ENCODE measurements at regions not wholly inside any gene's neighbourhood (a gene's known extent, or its start where the extent isn't known, plus 50 kb on each side); places are given as distances from the start of the nearest gene placed in this dataset.

DNA sequence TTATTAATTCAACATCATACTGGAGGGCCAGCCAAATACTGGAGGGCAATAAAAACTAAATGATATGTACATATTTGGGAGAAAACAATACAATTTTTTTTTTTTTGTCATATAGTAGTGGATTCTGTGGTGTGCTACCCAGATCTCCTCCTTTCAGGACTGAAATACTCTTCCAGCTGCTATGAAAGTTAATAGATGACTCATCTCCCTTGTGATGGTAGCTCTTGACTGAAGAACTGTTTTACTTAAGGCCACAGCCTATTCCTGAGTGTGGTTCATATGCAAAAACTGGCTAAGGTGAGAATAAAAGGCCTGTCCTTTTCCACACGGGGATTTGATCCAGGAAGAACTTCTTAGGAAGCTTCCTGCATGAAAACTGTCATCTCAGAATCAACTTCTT lies 307.9 kb downstream of the HLX start:
- H3K9me3 ChIP-seq (ENCODE audit: low read length) = no peaks in the 10 kb centered on the region
- in situ Hi-C loops (cut with HindIII; ENCODE audit: extremely low pct_ligation_motif_present, low pct_unique_long_range_greater_than_20kb) (no loop called here), intact Hi-C loops (cut with micrococcal nuclease; ENCODE audit: unreplicated experiment) (no loop called here)
- no peak overlapping the region for H3K4me3 ChIP-seq (replicated peaks in 1 of 3; ENCODE audit: insufficient read depth in 1 of 3, low read depth in 2 of 3, low read length in 3 of 3)
- ATAC-seq (no peak), FAIRE-seq (no peak), DNase-seq (ENCODE audit: low spot score) (no peak)
- H3K9ac ChIP-seq (ENCODE audit: insufficient read depth, low read depth, low read length) = no peak overlapping the region
- H3K27me3 ChIP-seq (ENCODE audit: control insufficient read depth in 1 of 2, insufficient read depth in 2 of 2, low read length in 2 of 2) = no peaks in the 10 kb centered on the region
- POLR2A ChIA-PET = no interaction called here
- H3K36me3 ChIP-seq (replicated peaks in 1 of 2; ENCODE audit: control insufficient read depth in 1 of 2, insufficient read depth in 2 of 2, low read length in 2 of 2) = no peaks in the 10 kb centered on the region
- no peak overlapping the region for H2AFZ ChIP-seq (ENCODE audit: low read length)
- CTCF ChIA-PET (ENCODE audit: low intra/inter-chr PET ratio, low total read pairs) = no interaction called here
- H4K20me1 ChIP-seq (ENCODE audit: insufficient read depth, low read length) = no peaks in the 10 kb centered on the region
- no TSS peak for BruUV-seq (replicated peaks)
- TF ChIP-seq EZH2 (conservative IDR thresholded peaks at IDR 0.05; ENCODE audit: low read depth, low read length) = no peak
- TF ChIP-seq ZNF839 (CRISPR knock-in tag; IDR thresholded peaks at IDR 0.05; ENCODE audit: borderline replicate concordance) = no peak
- TF ChIP-seq ZNF644 (CRISPR knock-in tag; IDR thresholded peaks at IDR 0.05; ENCODE audit: low read depth) = no peak
- TF ChIP-seq, protein P1, sequence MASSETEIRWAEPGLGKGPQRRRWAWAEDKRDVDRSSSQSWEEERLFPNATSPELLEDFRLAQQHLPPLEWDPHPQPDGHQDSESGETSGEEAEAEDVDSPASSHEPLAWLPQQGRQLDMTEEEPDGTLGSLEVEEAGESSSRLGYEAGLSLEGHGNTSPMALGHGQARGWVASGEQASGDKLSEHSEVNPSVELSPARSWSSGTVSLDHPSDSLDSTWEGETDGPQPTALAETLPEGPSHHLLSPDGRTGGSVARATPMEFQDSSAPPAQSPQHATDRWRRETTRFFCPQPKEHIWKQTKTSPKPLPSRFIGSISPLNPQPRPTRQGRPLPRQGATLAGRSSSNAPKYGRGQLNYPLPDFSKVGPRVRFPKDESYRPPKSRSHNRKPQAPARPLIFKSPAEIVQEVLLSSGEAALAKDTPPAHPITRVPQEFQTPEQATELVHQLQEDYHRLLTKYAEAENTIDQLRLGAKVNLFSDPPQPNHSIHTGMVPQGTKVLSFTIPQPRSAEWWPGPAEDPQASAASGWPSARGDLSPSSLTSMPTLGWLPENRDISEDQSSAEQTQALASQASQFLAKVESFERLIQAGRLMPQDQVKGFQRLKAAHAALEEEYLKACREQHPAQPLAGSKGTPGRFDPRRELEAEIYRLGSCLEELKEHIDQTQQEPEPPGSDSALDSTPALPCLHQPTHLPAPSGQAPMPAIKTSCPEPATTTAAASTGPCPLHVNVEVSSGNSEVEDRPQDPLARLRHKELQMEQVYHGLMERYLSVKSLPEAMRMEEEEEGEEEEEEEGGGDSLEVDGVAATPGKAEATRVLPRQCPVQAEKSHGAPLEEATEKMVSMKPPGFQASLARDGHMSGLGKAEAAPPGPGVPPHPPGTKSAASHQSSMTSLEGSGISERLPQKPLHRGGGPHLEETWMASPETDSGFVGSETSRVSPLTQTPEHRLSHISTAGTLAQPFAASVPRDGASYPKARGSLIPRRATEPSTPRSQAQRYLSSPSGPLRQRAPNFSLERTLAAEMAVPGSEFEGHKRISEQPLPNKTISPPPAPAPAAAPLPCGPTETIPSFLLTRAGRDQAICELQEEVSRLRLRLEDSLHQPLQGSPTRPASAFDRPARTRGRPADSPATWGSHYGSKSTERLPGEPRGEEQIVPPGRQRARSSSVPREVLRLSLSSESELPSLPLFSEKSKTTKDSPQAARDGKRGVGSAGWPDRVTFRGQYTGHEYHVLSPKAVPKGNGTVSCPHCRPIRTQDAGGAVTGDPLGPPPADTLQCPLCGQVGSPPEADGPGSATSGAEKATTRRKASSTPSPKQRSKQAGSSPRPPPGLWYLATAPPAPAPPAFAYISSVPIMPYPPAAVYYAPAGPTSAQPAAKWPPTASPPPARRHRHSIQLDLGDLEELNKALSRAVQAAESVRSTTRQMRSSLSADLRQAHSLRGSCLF (CRISPR knock-in tag; IDR thresholded peaks at IDR 0.05; ENCODE audit: borderline replicate concordance) = no peak
- TF ChIP-seq ZBTB3 (CRISPR knock-in tag; IDR thresholded peaks at IDR 0.05; ENCODE audit: borderline replicate concordance, low read depth) = no peak
- no peak for TF ChIP-seq JUN (CRISPR knock-in tag; IDR thresholded peaks at IDR 0.05)
- TF ChIP-seq GABPA (IDR thresholded peaks at IDR 0.05; ENCODE audit: low read depth, low read length) = no peak
- TF ChIP-seq GABPA (CRISPR knock-in tag; IDR thresholded peaks at IDR 0.05; ENCODE audit: low read depth) = no peak
- no peak overlapping the region for H3K27ac ChIP-seq (ENCODE audit: extremely low read length, insufficient read depth, low read length)
- no peaks in the 10 kb centered on the region for H3K4me1 ChIP-seq (ENCODE audit: insufficient read depth, low read length)
- H3K79me2 ChIP-seq (ENCODE audit: insufficient read depth, low read length) = no peaks in the 10 kb centered on the region
- 0% methylated on average over 1 of the region's 1 CpG for WGBS (ENCODE audit: low lambda C conversion rate)
- no peak overlapping the region for H3K4me2 ChIP-seq (ENCODE audit: low read depth, low read length)

All from HepG2 (cell line).